HEK293 (cell line): ENCODE measurements at regions not wholly inside any gene's neighbourhood (a gene's known extent, or its start where the extent isn't known, plus 50 kb on each side); places are given as distances from the start of the nearest gene placed in this dataset.

Experiments used
- MEIS1 ChIP-seq: sonication (generic); formaldehyde crosslinking; IDR thresholded peaks from 2 replicates; pipeline ENCODE4 v1.8.1; 2022; ENCODE audit warnings: missing genetic modification reagents, mild to moderate bottlenecking, borderline replicate concordance
- SCRT1 ChIP-seq: fragments of 450-650 bp; formaldehyde crosslinking; IDR thresholded peaks from 2 replicates; pipeline ENCODE4 v1.5.1; 2016; ENCODE audit warnings: missing biosample characterization, missing genetic modification characterization, borderline replicate concordance
- TCF7L2 ChIP-seq: IDR thresholded peaks from 2 replicates; pipeline ENCODE4 v1.6.1; 2011; ENCODE audit warnings: low read depth, mild to moderate bottlenecking, inconsistent platforms, low read length, moderate library complexity, borderline replicate concordance
- ZNF10 ChIP-seq: fragments of 450-650 bp; formaldehyde crosslinking; IDR thresholded peaks from 2 replicates; pipeline ENCODE4 v1.5.1; 2017; ENCODE audit warnings: missing biosample characterization, missing genetic modification characterization
- TF ChIP-seq, protein P1 (sequence below): fragments of 450-650 bp; formaldehyde crosslinking; IDR thresholded peaks from 2 replicates; pipeline ENCODE4 v1.5.1; 2016; ENCODE audit warnings: missing biosample characterization, missing genetic modification characterization

DNA sequence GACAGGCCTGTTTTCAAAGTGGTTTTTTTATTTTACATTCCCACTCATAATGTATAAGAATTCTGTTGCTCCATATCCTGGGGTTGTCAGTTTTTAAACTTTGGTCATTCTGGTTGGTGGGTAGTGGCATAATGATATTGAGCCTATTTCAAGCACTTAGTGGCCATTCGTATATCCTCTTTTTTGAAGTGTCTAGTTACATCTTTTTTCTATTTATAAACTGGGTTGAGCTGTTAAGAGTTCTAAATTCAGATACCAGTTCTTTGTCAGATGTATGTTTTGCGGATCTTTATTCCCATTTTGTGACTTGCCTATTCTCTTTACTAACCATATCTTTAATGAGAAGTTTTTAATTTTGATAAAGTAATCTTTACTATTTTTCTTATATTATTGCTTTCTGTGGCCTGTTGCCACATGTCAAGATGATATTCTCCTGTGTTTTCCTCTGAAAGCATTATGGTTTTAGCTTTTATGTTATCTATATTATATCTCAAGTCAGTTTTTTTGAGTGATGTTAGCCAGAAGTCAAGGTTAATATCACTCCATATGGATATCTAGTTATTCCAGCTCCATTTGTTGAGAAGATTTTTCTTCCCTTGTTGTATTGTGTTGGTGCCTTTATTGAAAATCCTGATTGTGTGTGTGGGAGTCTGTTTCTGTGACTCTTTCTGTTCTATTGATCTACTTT is 110.9 kb downstream of the FHIP1A start:
- TF ChIP-seq SCRT1 (tag by site-specific recombination): no peak
- TF ChIP-seq MEIS1 (CRISPR knock-in tag): no peak
- TF ChIP-seq, protein P1, sequence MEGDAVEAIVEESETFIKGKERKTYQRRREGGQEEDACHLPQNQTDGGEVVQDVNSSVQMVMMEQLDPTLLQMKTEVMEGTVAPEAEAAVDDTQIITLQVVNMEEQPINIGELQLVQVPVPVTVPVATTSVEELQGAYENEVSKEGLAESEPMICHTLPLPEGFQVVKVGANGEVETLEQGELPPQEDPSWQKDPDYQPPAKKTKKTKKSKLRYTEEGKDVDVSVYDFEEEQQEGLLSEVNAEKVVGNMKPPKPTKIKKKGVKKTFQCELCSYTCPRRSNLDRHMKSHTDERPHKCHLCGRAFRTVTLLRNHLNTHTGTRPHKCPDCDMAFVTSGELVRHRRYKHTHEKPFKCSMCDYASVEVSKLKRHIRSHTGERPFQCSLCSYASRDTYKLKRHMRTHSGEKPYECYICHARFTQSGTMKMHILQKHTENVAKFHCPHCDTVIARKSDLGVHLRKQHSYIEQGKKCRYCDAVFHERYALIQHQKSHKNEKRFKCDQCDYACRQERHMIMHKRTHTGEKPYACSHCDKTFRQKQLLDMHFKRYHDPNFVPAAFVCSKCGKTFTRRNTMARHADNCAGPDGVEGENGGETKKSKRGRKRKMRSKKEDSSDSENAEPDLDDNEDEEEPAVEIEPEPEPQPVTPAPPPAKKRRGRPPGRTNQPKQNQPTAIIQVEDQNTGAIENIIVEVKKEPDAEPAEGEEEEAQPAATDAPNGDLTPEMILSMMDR (tag by site-specific recombination): no peak
- no peak for TF ChIP-seq ZNF10 (tag by site-specific recombination)
- no peak for TF ChIP-seq TCF7L2
